Bronchial epithelial cell (primary cell): ENCODE measurements at regions not wholly inside any gene's neighbourhood (a gene's known extent, or its start where the extent isn't known, plus 50 kb on each side); places are given as distances from the start of the nearest gene placed in this dataset.

ENCODE experiments used
- DNase-seq: peaks from one replicate; pipeline ENCODE4 v3.0.0-alpha.2; 2010; ENCODE audit warnings: low read depth
- FAIRE-seq: peaks from 2 replicates; lab custom pipeline; 2011; peaks lifted over from hg19 to GRCh38; lab: Jason Lieb, UNC
- H3K27me3 ChIP-seq: 2 replicates; pipeline ENCODE4 v1.5.1; 2011; ENCODE audit warnings: low read length; ENCODE audit not compliant: control insufficient read depth, insufficient read depth
- H3K36me3 ChIP-seq: 2 replicates; pipeline ENCODE4 v1.5.1; 2011; ENCODE audit warnings: low read length; ENCODE audit not compliant: control insufficient read depth, insufficient read depth
- H3K4me3 ChIP-seq: 2 replicates; pipeline ENCODE4 v1.5.1; 2011; ENCODE audit warnings: mild to moderate bottlenecking, low read depth, low read length, control low read depth
- CTCF ChIP-seq: IDR thresholded peaks from 2 replicates; pipeline ENCODE4 v1.5.1; 2011; ENCODE audit warnings: mild to moderate bottlenecking, moderate library complexity, low read length, control low read depth, inconsistent platforms; ENCODE audit not compliant: insufficient read depth, severe bottlenecking

GRCh38 chr15:69903470-69904469, 193.9 kb downstream of the TLE3 start:
- DNase-seq, result no peak
- no peak for FAIRE-seq
- H3K36me3 ChIP-seq, result no peaks in the 10 kb centered on the region
- no peak overlapping the region for H3K4me3 ChIP-seq
- no peaks in the 10 kb centered on the region for H3K27me3 ChIP-seq
- no peak for TF ChIP-seq CTCF

GRCh38 chr15:69906256-69907185, 191.2 kb downstream of the TLE3 start:
- Histone ChIP-seq H3K4me3 (no peak overlapping the region), H3K27me3 (no peaks in the 10 kb centered on the region), H3K36me3 (no peaks in the 10 kb centered on the region)
- TF ChIP-seq CTCF, result no peak
- DNase-seq (no peak), FAIRE-seq (no peak)

- no peak overlapping the region for H3K4me3 ChIP-seq
- DNase-seq (no peak), FAIRE-seq (no peak)
- no peak for TF ChIP-seq CTCF
- no peaks in the 10 kb centered on the region for H3K36me3 ChIP-seq
- no peaks in the 10 kb centered on the region for H3K27me3 ChIP-seq
These were observed 189.7 kb downstream of the TLE3 start for GRCh38 chr15:69908060-69908459.

- Histone ChIP-seq H3K36me3 (no peaks in the 10 kb centered on the region), H3K27me3 (no peaks in the 10 kb centered on the region), H3K4me3 (no peak overlapping the region)
- FAIRE-seq, result no peak
- no peak for TF ChIP-seq CTCF
- no peak for DNase-seq
These were observed 188.9 kb downstream of the TLE3 start for GRCh38 chr15:69908590-69909420.

- no peaks in the 10 kb centered on the region for H3K27me3 ChIP-seq
- no peaks in the 10 kb centered on the region for H3K36me3 ChIP-seq
- H3K4me3 ChIP-seq, result no peak overlapping the region
- DNase-seq (no peak), FAIRE-seq (no peak)
- TF ChIP-seq CTCF, result no peak
These were observed 187.8 kb downstream of the TLE3 start for GRCh38 chr15:69909719-69910444.
